Epithelial cell of prostate (primary cell): ENCODE measurements at regions not wholly inside any gene's neighbourhood (a gene's known extent, or its start where the extent isn't known, plus 50 kb on each side); places are given as distances from the start of the nearest gene placed in this dataset.
"Not testable (repeated sequence)": the region's sequence is repeated elsewhere in the genome, so short reads cannot be mapped to it uniquely, and the experiment has no call there.

Source experiments
- DNase-seq: peaks from one replicate; pipeline ENCODE4 v3.0.0-alpha.2; 2011; ENCODE audit warnings: low read depth, low spot score
- H3K27ac ChIP-seq: fragments of 450-650 bp; 2 replicates; pipeline ENCODE4 v1.5.1; 2017; ENCODE audit warnings: mild to moderate bottlenecking

DNA sequence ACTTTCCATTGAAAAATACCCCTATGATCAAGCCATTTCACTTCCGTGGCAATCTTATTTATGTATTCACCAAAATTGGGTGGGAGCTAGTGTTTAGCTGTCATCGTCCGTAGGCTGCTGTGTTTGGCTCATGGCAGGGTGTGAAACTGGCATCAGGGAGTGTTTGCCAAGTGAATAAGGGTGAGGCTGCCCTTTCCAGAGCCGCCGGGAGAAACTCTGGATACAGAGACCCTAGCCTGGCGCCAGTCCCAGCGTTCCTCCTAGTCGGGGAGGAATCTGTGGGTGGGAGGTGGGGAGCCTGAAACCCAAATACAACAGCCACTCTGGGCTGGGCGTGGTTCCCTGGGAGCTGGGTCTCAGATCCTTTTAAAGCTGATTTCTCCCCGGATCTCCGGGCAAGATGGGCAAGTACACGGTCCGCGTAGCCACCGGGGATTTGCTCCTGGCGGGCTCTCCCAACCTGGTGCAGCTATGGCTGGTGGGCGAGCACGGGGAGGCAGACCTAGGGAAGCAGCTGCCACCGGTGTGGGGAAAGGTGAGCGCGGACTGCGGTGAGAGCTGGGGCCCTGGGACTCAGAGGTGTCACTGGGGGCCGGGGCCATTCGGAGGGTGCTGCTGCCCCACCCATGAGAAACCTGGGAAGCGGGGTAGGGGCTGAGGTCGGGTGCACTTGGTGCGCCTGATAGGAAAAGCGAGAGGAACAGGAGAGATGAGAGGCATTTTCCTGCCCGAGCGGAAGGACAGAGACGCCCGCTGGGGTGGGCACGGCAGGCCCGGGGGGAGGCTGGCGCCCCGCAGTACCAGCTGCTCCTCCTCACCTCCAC is 62.1 kb upstream of the TEKT1 start:
- no peak for DNase-seq
- no peak overlapping the region for H3K27ac ChIP-seq

DNA sequence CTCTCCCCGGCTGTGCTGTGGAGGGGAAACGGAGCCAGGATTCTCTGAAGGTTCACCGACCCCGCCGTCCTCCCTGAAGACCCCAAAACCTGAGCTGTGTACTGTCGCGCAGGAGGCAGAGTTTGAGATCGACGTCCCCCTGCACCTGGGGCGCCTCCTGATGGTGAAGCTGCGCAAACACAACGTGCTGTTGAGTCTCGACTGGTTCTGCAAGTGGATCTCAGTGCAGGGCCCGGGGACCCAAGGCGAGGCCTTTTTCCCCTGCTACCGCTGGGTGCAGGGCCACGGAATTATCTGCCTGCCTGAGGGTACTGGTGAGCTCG is 62.6 kb upstream of the TEKT1 start:
- no peak overlapping the region for H3K27ac ChIP-seq
- DNase-seq, result no peak

DNA sequence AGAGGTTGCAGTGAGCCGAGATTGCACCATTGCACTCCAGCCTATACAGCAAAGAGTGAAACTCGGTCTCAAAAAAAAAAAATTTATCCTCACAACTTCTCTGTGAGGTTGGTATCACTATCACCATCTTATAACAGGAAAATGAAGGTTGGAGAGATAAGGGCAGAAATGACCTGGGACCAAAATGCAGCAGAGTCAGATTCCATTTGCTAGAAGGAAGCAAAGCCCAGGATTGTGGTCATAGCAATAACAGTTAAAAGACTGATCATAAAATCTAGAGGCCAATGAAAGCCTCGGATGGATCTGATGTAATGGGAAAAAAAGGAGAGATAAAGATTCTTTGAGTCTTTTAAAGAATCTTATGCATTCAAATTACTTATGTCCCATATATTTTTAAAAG is 69.6 kb upstream of the TEKT1 start:
- no peak for DNase-seq
- H3K27ac ChIP-seq, result no peak overlapping the region

DNA sequence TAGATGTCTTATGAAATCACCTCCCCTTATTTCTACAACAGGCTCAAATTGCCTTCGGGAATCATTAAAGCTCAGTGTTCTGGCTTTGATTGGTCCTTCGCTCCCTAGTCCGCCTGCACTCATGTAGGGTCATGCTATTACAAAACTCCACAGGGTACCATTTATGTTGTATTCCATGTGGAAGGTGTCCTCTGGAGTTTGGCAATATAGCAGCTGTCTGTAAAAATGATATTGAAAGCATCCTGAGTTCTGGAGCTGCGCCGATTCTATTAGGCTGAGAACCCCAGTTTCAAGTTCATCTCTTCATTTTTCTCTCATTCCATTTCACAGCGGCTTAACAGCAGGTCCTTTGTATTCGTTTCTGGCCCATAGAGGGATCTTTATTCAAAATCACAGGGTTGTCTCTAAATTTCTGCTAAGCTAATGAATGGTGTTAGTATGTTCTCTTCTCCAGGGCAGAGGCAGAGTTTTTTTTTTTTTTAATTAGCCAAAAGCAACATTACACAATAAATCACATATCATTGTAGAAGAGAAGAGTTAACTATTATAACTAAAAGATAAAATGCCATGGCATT is 71.9 kb upstream of the TEKT1 start:
- DNase-seq, result no peak
- H3K27ac ChIP-seq, result no peak overlapping the region

DNA sequence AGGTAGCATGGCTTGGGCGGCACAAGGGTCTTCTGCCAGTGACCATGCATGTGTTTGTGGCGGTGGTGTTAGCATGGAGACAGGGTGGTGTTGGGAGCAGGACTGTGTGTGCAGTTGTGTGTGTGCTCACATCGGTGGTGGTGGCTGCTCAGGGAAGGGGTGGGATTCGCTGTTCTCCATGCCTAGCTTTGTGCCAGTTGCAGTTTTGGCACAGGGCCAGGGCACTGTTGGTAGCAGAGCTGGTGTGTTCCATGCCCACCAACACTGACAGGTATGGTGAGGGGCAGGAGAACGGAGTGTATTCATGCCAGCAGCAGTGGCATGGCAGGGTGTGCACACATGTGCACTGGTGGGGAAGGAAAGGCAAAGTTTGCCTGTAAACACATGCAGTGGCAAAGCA is 77.3 kb upstream of the TEKT1 start:
- no peak for DNase-seq

DNA sequence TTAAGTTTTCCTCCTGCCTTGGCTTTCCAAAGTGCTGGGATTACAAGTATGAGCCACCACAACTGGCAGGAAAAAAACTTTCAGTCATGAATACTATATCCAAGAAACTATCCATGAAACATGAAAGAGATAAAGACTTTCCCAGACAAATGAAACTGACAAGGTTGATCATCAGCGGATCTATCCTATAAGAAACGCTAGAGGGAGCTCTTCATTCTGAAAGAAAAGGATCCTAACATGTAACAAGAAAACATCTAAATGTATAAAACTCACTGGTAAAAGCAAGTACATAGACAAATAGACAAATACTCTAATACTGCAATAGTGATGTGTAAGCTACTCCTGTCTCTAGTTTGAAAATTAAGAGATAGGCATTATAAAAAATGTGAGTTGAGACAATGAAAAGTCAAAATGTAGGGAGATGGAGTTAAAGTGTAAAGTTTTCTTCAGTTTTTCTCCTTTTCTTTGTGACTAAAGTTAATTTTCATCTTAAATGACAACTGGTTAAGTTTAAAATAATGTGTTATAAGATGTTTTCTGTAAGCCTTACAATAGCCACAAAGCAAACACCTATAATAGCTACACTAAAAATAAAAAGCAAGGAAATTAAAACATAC is 79.6 kb upstream of the TEKT1 start:
- DNase-seq, result no peak
- H3K27ac ChIP-seq, result no peak overlapping the region

More for the DNA sequence above, 77.3 kb upstream of the TEKT1 start:
- H3K27ac ChIP-seq, result no peak overlapping the region

DNA sequence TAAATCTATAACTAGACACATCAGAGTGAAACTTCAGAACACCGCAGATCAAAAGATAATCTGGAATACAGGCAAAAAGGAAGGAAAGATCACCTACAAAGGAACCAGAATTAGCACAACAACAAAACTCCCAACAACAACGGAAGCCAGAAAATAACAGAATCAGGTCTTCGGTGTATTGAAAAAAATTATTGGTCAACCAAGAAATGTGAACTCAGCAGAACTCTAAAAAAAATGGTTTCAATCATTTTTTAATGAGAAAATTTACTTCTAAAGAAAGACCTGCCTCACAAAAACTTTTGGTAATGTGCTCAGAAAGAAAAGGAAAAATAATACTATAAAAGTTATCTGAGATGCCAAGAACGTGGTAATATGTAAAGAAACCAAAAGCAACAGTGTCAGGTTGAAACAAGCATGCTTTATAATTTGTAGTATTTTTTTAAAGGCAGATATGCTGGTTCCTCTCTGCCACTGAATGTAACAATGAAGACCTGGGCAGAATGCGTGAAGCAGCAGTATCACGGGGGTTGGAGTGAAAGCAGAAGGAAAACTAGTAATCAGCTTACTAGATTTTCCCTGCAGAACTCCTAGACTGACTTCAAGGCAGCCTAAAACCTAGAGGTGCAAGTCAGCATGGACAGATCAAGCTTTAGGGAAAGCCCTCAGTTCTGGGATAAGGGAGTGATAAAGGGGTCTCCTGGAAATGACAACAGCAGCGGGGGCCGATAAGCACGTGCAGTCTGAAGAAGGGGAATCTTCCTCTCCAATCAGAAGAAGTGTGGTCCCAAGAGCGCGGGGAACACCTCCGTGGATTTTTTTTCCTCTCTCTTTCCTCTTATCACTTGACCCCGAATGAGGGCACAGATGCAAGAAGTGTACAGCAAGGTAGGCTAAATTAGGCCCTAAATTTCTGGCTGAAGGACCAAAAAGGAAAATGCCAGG is 80.9 kb upstream of the TEKT1 start:
- no peak for DNase-seq
- no peak overlapping the region for H3K27ac ChIP-seq

DNA sequence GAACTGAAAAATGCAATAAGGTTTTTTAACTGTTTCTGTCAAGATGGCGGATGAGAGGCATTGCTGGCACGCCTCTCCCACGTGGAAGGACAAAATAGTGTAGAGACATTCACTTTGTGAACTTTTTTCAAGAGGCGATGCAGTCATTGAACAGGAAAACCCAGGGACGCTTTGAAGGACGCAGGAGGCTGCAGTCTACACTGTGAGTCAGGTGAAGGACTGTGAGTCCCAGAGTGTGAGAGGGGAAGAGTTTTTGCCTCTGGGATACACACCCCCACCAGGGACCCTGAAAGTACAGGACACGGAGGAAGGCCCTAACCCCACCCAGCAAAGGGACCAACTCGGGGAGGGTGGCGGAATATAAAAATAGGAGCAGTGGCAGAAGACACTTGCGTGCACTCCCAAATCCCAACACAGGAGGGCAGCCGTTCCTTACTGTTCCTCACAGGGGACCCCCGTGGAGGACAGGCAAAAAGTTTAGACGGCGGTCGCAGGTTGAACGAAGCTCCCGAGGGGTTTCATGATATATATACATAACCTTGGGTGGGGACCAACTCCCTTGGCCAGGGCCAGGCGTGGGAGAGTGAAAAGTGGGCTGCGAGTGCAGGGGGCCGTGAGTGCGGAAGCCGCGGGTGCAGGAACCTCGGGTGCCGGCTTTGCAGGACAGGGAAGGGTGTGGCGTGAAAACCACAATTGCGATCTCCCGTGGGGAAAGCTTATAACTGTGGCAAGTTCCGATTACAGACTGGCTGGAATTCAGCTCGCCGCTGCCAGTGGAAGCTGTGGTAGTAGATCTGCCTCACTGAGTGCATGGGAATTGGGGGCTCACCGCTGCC is 82.0 kb upstream of the ALOX12 start:
- DNase-seq, result no peak
- no peak overlapping the region for H3K27ac ChIP-seq

DNA sequence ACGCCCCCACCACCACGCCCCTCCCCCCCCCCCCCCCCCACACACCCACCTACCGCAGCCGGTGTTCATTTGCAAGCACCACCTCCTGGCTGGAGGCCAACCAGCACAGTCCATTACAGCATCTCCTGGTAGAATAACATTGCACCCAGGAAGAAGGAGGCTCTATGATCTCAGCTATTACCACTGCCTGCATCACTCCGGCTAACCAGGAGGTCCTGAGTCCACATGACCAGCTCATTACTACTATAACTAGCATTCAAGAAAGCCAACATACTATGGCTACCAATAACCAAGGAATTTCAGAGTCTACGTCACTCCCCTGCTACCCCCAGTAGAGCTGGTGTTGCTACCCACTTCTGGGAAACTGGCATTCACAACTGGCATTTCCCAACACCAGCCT is 81.1 kb upstream of the ALOX12 start:
- no peak overlapping the region for H3K27ac ChIP-seq
- DNase-seq, result no peak

DNA sequence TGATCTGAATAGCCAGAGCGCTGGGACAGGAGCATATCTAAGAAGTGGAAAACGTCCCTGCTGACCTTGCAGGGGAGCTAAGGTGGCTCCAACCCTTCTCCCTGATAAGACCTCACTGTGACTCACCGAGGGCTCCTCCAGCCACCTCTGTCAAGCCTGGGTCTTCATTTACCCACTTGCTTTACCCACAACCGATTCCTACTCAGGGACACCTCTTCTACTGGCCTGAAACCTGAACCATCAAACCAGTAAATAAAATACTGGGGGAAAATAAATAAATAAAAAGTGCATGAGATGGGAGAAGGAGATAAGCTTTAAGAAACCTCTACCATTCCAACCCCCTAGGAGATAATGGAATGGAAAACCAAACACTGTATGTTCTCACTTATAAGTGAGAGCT is 80.2 kb upstream of the ALOX12 start:
- no peak for DNase-seq
- H3K27ac ChIP-seq, result no peak overlapping the region

DNA sequence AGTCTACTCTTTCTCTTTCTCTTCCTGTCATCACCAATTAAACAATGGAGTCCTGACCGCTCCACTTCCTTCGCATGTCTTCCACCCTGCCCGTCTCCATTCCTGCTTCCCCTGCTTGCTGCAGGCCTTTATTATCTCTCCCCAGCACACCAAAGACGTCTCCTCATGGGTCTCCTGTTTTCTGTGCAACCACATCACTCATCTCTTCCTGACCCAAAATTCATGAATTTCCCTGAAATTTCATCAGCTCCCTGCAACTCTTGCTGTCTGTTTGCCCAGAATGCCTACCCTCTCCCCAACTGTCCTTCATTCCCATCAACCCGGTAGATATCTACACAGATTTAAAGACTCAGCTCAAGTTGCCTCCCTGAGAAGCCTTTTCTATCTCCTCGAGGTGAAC is 76.7 kb upstream of the ALOX12 start:
- no peak overlapping the region for H3K27ac ChIP-seq
- DNase-seq, result no peak

DNA sequence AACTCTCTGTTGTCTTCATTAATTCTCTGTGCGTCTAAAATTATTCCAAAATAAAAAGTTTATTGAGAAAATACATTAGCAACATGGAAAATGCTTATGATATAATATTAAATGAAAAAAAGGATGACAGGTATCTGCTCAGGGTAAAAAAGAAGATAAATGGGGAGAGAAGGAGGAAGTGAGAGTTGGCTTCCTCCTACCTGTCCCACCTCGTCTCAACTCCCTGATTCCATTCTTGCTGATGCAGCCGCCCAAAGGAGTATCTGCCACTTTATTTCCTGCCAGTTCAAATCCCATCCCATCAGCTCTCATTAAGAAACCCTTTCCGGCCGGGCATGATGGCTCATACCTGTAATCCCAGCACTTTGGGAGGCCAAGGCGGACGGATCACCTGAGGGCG is 72.5 kb upstream of the ALOX12 start:
- H3K27ac ChIP-seq, result no peak overlapping the region
- no peak for DNase-seq

DNA sequence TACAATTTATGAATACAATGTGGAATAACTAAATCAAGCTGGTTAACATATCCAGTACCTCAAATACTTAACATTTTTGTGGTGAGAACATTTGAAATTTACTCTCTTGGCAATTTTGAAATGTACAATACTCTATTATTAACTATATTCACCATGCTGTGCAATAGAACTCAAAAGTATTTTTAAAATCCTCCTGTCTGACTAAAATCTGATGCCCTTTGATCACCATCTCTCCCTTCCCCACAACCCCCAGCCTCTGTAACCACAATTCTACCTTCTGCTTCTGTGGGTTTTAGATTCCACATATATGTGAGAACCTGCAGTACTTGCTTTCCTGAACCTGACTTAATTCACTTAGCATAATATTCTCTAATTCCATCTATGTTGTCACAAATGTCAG is 71.6 kb upstream of the ALOX12 start:
- no peak for DNase-seq
- H3K27ac ChIP-seq, result no peak overlapping the region

DNA sequence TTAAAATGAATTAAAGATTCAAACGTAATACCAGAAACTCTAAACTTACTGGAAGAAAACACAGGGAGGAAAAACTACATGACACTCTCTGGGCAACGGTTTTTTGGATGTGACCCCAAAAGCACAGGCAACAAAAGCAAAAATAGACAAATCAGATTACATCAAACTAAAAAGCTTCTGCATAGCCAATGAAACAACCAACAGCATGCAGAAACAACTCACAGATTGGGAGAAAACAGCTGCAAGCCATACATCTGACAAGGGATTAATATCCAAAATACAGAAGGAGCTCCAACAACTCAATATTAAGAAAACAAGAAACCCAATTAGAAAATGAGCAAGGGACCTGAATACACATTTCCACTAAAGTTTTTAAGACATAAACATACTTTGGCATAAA is 69.2 kb upstream of the ALOX12 start:
- peak overlapping the region; percentile 49 for H3K27ac ChIP-seq
- DNase-seq, result no peak

DNA sequence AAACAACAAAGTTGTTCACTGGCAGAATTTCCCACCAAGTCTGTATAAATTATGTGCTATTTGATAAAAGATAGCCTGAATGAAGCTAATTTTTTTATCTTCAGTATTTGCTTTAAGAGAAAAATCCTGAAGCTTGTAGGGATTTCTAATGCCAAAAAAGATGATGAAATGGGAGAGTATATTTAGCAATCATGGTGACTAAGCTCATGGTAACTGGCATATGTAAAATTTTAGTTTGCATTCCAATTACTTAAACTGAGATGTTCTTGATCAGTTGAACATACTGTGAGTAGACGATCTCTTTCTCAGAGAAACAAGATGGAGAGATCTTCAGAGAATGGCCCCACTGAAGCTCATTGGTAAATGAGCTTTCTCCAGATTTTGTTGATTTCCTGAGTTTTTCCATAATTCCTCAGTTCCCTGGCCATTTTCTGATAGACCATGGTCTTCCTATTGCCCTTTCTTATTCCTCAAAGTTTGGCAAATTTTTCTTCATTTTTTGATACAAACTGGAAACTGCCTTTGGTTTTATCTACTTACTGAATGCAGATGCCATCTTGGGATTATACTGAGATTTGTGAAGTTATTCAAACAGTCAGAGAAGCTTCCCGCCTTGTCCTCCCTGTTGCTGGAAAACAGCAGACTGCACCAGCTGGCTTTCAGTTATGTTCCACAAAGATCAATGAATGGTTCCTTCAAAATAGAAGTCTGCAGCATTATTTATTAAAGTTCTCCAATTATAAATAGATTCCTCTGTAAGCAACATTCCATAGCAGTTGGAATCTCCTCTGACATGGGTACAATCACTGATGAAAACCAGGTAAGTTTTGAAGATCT is 68.3 kb upstream of the ALOX12 start:
- H3K27ac ChIP-seq, result peak overlapping the region; percentile 49
- no peak for DNase-seq

DNA sequence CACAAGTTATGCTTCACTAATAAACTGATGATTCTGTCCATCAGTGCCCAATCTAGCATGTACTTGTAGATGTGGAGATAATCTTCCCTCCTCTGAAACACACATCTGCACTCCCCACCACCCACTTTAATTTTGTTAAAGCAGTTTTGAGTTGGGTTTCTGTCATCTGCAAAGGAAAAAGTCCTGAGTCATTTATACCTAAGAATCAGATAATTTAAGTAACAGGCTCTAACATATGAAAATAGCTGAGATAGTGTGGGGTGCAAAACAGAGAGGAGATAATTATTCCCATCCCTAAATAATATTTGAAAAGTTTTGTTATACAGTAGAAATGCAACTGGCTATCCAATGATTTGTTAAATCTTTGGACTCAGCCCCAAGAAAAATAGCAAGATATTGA is 67.7 kb upstream of the ALOX12 start:
- H3K27ac ChIP-seq, result no peak overlapping the region
- DNase-seq, result no peak

DNA sequence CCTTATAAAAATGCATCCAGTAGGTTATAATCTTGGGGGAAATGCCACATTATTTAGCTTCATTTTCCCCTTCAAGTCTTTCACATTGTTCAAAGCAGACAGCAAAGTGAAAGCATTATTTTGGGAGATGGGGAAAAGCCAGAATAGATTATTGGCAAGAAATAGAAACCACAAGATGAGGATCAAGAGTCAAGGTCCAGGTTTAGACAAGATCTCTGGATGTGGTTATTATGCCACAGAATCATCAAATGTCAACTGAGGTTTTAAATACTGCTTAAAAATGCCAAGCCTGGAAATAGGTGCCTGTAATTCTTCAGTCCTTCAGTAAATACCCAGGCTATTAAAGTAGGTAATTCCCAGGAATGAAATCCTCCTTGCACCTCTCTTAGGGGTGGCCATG is 65.1 kb upstream of the ALOX12 start:
- no peak overlapping the region for H3K27ac ChIP-seq
- DNase-seq, result no peak

DNA sequence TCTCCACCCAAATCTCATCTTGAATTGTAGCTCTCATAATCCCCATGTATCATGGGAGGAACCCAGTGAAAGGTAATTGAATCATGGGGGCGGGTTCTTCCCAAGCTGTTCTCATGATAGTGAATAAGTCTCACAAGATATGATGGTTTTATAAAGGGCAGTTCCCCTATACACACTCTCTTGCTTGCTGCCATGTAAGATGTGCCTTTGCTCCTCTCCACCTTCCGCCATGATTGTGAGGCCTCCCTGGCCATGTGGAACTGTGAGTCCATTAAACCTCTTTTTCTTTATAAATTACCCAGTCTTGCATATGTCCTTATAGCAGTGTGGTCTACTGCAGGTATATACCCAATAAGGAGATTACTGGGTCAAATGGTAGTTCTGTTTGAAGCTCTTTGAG is 61.3 kb upstream of the ALOX12 start:
- not testable (repeated sequence) for H3K27ac ChIP-seq, DNase-seq

DNA sequence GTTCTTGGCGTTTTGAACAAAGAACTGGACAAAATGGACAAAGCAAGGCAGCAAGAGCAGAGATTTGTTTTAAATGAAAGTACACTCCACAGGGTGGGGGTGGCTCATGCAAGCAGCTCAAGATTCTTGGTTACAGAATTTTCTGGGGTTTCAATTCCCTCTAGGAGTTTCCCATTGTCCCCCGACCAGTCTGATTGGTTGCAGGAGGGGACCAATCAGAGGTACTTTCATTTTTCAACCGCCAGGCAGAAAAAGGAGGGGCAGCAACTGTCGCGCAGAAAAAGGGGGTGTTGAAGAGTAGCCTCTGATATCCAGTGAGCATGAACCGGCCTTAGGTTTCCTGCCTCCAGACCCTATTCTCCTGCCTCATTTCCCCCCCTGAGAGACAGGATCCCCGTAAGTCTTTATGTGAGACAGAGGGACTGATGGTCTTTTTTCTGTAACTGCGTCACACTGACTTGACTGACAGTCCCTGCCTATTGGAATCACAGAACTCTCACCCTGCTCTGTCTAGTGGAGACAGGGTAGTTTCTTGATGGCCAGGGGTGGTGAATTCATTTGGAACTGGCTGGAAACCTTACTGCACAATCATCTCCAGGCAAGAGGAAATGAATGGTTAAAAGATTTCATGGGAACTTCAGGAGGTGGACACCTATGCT is 59.4 kb upstream of the ALOX12 start:
- no peak for DNase-seq
- no peak overlapping the region for H3K27ac ChIP-seq
